CD4-positive, alpha-beta T cell treated with Interleukin-15 for 1 hour (primary cell): ENCODE measurements at regions not wholly inside any gene's neighbourhood (a gene's known extent, or its start where the extent isn't known, plus 50 kb on each side); places are given as distances from the start of the nearest gene placed in this dataset.

Source experiments
- DNase-seq: peaks from one replicate; pipeline ENCODE4 v3.0.0-alpha.2; 2020

DNA sequence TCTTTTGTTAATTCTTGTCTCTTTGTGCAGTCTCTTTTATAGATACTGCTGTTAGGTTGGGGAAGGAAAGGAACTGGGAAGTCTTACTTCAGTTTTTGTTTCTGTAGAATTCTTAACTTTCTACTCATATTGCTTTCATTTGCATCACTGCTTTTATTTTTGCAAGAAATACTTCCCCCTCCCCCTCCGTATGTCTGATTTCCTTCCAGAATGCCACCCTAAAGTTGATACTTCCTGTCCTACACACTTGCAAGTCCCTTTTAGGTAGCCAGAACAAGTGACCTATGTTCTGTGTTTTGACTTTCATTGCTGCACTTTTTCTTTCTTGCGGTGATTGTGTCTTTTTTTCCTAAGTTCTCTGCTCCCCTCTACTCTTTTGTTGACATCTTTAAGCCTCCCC, 477.4 kb downstream of the RSL24D1 start:
- no peak for DNase-seq

DNA sequence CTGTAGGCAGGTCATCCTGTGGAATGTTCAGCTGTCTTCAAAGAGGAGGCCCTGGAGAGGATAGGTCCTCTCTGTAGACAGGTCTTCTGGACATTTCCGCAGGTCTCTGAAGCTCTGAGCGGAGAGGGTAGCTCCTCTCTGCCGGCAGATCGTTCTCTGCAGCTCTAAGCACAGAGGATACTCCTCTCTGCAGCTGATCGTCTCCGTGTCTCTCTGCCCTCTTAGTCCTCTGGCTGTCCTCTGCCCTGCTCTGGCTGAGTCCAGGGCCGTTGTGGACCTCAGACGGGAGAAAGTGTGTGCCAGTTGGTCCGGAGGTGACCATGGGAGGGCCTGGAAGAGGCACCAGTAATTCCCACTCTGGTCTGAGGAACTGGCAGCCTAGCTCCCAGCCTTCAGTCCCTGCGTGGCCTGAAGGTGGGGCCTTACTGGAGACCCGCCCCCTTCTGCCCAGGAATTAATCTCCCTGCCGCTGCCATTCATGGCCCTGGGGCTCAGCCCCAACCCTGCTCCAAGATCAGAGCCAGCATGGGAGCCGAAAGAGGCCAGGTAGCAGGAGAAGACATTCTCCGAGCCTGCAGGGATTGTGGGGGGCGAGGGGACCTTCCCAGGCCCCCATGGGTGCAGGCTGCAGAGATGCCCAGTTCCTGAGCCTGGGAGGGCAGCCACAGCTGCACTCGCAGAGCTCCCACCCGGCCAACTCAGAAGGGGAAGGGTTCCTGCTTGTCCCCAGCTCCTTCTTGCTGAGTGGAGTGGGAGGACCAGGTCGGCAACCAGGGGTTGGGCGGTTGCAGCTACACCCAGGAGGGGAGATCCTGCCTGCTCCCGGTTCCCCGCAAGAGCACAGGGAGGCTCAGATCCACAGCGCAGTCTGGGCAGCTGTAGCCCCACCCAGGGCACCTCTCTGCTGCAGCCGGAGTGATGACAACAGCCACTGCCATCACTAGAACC, 488.7 kb downstream of the RSL24D1 start:
- DNase-seq: no peak

DNA sequence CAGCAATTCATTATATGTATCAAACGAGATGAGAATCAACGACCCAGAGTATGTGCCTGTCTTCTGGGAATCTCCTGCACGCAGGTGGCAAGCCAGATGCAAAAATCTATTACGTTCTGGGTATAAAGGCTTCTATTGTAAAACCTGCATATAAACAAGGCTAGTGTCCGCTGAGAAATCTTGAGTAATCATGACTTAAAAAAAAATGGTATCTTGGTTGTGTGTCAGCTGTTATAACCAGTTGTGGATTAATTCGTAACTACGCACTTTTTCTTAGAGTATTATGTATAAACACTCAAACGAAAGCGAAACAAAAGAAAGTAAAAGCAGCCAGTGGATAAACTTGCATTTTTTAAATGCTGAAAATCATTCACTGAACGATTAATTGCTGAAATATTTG, 509.1 kb downstream of the RSL24D1 start:
- no peak for DNase-seq
